LNCAP (cell line): ENCODE measurements at regions not wholly inside any gene's neighbourhood (a gene's known extent, or its start where the extent isn't known, plus 50 kb on each side); places are given as distances from the start of the nearest gene placed in this dataset.

ENCODE experiments used
- CTCF ChIP-seq: fragments of 450-650 bp; IDR thresholded peaks from 2 replicates; pipeline ENCODE4 v1.5.1; 2017; ENCODE audit warnings: mild to moderate bottlenecking

GRCh38 chr12:67045650-67046049 lies 223.5 kb upstream of the CAND1 start:
- no peak for TF ChIP-seq CTCF

- no peak for TF ChIP-seq CTCF
Observed at GRCh38 chr12:67046062-67046461, 223.1 kb upstream of the CAND1 start.

- no peak for TF ChIP-seq CTCF
Observed at GRCh38 chr12:67047634-67048033, 221.5 kb upstream of the CAND1 start.

- TF ChIP-seq CTCF = no peak
Observed at GRCh38 chr12:67048371-67048770, 220.8 kb upstream of the CAND1 start.

GRCh38 chr12:67052981-67053380 lies 216.2 kb upstream of the CAND1 start:
- no peak for TF ChIP-seq CTCF

- no peak for TF ChIP-seq CTCF
Observed at GRCh38 chr12:67056329-67056728, 212.8 kb upstream of the CAND1 start.

GRCh38 chr12:67057072-67057471 lies 212.1 kb upstream of the CAND1 start:
- TF ChIP-seq CTCF = no peak

GRCh38 chr12:67062193-67062592 lies 207.0 kb upstream of the CAND1 start:
- no peak for TF ChIP-seq CTCF
